ENCODE measurements at regions not wholly inside any gene's neighbourhood (a gene's known extent, or its start where the extent isn't known, plus 50 kb on each side); places are given as distances from the start of the nearest gene placed in this dataset.

GRCh38 chr5:61809651-61810050 lies 477.6 kb downstream of the ZSWIM6 start:
- TF ChIP-seq CTCF (conservative IDR thresholded peaks at IDR 0.05 in 1 of 2, IDR thresholded peaks at IDR 0.05 in 1 of 2; ENCODE audit: extremely low read depth in 1 of 2, insufficient read depth in 1 of 2, low read depth in 1 of 2, low read length in 2 of 2) (no peak), EZH2 (IDR thresholded peaks at IDR 0.05; ENCODE audit: borderline replicate concordance, low read length) (no peak)
